D341Med (cell line): ENCODE measurements at regions not wholly inside any gene's neighbourhood (a gene's known extent, or its start where the extent isn't known, plus 50 kb on each side); places are given as distances from the start of the nearest gene placed in this dataset.
"Not testable (repeated sequence)": the region's sequence is repeated elsewhere in the genome, so short reads cannot be mapped to it uniquely, and the experiment has no call there.

Source experiments
- DNase-seq: peaks from one replicate; pipeline ENCODE4 v3.0.0; 2012; ENCODE audit warnings: low spot score

DNA sequence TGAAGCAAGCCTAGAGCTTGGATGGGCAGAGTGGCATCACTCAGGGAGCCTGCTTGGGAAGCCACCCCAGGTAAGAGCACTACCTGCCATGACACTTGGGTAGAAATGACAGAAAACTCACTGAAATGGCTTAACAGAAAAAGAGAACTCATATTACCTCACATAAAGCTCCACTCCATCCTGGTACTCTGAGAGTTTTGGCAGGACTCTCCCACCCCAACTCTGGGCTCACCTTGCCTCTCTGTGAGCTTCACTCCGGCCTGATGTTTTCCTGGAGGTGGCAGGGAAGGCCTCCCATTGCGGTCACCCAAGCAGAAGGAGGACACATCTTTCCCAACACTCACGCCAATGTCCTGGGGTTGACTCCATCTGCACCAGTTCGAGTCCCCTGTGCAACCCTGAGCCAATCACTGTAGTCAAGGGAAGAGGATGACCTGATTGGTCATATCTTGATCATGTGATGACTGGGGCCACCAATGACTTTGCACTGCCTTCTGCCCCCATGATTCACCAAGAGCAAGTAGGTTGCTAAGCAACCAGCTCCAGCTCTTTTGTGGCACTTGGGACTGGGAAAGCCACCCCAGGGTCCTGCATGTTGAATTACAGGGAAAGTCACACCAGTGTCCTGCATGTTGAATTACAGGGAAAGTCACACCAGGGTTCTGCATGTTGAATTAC is 446.1 kb upstream of the SULF2 start:
- no peak for DNase-seq

DNA sequence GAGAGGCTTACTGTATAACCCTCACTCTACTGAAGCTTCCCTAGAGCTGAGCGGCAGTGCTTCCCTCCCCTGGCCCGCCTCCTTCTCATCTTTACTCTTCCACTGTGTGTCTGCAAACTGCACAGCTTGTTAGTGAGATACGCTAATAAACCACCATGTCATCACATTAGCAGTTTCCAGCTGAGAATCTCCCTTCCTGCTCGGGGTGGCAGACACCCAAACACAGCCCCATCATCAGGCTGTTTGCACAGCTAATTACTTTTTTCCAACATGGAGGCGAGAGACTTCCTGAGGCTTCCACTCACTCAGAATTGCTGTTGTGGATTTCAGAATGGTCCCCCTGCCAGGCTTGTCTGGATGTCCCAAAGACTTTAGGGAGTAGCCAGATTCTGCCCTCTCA is 444.9 kb upstream of the SULF2 start:
- no peak for DNase-seq

DNA sequence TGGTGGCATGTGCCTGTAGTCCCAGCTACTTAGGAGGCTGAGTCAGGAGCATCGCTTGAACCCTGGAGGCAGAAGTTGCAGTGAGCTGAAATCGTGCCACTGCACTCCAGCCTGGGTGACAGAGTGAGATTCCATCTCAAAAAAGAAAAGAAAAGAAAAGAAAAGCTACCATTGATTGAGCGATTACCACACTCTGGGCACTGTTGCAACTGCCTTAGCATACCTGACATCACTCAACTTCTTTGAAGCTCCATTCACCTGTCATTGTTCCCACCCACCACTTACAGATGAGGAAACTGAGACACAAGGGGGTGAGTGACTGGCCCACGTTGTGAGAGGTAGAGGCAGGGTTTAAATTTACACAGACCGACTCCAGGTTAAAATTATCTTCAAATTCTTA is 442.1 kb upstream of the SULF2 start:
- no peak for DNase-seq

DNA sequence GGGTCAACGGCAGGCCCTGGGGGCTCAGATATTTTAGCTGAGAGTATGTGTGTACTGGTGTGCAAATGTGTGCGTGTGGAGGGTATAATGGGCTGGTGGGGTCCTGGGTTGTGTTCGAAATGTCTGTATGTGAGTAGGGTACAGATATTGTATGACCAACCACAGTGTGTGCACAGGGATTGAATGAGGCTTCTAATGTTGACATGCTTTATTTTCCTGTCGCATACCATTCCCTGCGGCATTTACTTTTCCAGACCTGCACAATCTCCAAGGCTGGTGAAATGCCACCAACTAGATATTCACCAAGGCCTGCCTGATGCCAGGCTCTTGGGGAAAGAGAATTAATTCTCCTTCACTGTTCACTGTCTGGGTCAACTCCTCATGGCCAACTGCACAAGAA is 441.4 kb upstream of the SULF2 start:
- no peak for DNase-seq

DNA sequence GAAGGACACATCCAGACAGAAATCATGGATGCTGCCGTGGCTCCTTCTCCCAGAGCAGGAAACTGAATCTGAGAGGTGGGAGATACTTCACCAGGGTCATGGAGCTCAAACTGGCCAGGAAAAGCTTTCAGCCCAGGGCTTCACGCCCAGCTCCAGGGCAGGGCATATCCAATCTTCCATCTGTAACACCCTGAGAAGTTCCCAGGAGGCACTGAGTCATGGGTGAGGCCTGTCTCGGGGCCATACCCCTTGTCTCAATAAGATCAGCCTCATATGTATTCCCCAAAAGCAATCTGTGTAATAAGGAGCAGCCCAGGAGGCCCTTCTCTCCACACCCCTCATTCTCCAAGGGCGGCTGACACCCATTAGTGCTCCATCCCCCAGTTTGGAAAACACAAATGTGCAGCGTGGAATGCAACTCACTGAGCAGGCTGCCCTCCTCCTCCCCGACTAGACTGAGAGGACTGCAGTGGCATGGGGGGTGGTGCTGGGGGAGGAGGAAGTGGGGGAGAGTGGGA is 439.3 kb upstream of the SULF2 start:
- DNase-seq = no peak

DNA sequence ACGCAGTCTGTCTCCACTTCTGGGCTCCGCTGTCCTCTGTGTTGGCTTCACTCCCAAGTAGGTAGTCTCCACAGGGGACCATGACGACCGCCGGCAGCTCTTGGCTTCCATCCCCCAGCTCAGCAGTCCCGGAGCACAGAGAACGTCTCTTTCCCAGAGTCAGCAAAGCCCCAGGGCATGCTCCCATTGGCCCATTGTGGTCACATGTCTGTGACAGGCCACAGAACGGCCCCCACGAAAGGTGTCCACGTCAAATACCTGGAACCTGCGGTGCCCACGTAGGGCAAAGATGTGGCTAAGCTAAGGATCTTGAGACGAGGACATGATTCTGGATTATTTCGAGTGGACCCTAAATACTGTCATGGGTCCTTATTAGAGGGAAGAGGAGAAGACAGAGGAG is 438.4 kb upstream of the SULF2 start:
- no peak for DNase-seq

DNA sequence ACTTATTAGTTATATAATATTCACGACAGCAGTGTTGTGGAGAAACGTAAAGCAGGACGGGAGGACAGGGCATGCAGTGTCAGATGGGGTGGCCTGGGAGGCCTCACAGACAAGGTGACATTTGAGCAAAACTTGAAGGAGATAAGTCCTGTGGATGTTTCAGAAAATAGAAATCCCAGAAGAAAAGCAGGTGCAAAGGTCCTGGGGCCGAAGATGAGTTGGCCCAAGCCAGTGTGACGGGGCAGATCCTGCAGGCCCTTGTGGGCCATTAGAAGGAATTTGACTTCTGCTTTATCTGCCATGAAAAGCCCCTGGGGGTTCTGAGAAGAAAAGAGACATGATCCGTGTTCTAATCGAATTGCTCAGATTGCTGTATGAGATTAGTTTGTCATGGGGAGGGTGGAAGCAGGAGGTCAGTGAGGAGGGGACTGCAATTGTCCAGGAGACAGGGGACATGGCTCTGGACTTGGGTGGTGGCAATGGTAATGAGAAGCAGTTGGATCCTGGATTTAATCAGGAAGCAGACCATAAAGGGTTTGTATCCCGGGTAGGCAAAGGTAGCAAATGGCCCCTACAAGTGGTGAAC is 437.4 kb upstream of the SULF2 start:
- DNase-seq = no peak

DNA sequence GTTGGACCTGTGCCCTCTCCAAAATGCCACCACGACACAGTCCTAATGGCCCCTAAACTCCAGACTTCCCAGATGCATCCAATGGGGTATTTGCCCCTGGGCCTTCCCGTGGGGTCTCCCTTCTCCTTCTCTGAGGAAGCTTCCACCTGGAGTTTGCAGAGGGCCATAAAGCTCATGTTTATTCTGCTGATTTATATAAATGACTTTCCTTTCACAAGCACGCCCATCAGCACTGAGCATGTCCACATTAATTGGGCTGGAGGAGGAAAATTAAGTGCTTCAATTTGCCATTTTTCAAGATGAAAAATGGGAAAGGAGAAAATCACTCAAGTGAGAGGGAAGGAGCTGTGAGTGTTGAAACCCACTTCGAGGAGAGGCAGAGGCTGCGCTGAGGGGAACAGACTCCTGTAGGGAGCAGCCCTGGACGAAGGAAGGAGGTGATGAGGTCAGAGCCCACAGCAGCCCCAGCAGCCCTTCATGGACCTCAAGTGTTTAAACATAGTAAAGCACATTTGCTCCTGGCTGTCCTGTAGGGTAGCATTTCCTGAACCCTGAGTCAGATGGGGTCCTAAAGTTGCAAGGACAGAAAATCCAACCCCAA is 434.9 kb upstream of the SULF2 start:
- no peak for DNase-seq

DNA sequence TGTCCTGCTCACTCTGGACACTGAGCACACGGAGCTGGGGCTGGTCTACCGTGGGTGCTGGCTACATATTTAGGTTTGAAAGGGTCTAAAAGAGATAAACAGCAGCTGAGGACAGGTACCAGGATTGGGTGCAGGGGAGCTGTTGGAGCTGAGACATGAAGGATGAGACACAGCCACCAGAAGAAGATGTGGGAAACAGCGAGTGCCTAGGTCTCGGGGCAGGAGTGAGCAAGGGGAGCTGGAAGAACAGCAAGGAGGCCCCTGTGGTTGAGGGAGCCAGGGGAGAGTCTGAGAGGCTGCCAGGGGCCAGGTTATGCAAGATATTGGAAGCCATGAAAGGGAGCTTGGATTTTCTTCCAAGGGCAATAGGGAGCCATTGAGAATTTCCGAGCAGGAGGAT is 434.0 kb upstream of the SULF2 start:
- DNase-seq = no peak

DNA sequence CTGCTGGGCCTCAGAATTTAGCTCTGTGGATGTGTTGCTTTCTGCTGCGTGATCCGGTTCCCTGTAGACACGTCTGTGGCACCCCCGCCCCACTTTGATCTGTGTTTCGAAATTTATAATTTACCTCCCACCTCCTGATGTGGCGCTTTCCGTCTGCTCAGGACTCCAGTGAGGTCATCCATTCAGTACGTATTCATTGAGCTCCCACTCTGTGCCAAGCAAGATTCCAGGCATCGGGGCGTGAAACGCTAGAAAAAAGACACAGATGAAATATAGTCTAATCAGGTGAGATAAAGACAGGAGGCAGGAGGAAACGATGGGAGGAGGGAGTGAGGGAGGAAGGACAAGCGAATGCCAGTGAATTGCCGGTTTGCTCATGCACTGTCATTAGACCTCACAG is 431.9 kb upstream of the SULF2 start:
- no peak for DNase-seq

DNA sequence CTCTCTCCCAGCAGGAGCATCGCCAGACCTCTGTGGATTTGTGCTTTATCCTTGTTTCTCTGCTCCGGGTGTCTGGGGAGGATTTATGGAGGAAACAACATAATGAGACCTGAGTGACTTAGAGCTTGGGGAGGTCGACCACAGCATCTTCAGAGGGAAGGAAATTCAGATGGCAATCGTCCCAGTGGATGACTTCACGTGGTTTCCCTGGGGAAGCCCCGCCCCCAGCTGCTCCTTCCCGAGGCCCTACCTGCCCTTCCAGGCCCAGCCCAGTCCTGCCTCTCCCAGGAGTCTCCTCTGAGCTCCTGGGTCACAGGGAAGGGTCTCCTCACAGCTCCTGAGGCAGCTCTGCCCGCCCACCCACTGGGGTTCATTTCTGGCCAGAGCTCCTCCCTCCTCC is 430.3 kb upstream of the SULF2 start:
- DNase-seq = no peak

DNA sequence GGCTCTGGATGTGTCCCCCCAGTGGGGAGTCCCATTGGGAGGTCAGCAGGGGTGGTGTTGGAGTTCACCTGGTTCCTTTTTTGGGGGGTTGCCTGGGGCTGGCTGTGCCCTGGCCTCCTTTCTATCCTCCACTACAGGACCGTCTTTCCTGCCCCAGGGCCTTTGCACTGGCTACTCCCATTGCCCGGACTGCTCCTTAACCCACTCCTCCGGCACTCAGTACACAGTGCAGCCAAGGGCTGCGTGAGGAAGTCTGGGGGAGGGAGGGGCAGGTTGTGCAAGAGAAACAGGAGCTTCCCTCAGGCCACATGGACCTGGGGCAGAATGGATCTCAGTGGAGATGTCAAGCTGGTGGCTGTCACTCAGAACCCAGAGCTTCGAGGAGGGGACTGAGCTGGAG is 429.3 kb upstream of the SULF2 start:
- DNase-seq = no peak

DNA sequence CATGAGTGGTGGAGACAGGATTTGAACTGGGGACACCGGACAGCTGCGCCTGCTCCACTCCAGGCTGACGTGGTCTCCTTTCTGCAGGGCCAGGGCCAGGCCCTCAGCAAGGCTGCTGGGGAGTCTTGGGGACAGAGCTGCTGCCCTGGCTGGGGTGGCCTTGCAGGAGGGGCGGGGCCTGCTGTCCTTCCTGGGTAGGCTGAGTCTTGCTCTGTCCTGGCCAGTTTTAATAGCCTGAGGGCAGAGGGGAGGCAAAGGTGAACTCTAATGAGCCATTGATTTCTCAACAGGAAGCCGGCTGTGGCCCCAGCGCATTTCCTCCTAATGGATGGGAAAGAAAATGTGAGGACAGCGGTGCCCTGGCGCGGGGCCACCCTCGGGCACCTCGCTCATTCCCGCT is 428.4 kb upstream of the SULF2 start:
- DNase-seq = not testable (repeated sequence)

DNA sequence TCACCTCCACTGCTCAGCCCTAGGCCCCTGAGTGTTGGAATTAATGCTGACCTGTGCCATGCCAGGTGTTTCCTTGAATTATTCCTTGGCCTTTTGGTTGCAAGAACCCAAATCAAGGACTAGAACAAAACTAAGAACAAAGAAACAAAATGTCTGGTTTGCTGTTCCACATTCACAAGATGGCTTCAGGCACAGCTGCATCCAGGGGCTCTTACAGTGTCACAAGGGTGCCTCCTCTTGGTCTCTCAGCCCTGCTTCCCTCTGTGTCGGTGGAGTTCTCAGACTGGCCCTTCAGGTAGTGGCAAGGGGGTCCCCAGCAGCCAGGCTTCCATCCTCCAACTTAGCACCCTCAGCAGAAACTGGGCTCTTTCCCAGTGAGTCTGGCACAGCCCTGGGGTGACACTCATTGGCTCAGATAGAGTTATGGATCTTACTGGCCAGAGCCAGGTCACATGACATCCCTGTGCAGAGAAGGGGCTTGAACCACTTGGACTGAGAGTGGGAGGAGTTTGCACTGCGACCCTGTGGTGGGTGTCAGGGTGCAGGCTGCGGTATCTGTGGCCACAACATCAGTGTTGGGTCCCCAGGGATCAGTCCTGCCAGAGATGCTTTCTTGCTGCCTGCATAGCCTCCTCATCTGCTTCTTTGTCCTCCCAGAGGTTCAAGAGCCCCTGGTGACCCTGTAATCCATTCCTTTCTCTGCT is 427.7 kb upstream of the SULF2 start:
- DNase-seq = no peak

DNA sequence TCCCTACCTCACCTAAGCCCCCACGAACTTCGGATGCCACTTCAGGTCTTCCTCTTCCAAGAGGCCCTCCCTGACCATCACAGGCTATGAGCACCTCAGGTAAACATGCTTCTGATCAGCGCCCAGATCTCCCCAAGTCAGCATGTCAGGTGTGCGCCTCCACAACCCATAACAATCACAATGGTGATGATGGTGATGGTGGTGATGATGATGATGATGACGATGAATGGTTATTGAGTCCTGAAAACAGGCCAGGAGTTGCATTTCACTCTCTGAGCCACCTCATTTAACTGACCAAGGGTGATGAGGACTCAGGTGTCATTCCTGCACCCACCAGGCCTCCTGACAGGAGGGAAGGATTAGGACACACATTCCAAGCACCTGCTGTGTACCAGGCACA is 426.6 kb upstream of the SULF2 start:
- DNase-seq = no peak

DNA sequence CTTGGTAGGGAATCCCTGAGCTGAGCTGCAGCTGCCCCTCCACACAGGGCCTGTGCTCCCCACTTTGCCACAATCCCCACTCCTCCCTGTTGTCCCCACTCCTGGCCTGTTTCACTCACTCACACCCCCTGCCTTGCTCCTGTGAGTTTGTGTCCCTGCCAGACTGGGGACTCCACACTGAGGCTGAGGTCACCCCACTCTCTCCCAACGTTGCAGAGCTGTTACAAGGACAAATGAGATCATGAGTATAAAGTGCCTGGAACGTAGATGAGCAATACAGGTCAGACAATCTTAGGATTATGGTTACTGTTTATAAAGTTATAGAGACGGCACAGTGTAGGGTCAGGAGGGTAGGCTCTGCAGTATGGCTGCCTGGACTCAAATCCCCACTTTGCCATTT is 426.0 kb upstream of the SULF2 start:
- no peak for DNase-seq

DNA sequence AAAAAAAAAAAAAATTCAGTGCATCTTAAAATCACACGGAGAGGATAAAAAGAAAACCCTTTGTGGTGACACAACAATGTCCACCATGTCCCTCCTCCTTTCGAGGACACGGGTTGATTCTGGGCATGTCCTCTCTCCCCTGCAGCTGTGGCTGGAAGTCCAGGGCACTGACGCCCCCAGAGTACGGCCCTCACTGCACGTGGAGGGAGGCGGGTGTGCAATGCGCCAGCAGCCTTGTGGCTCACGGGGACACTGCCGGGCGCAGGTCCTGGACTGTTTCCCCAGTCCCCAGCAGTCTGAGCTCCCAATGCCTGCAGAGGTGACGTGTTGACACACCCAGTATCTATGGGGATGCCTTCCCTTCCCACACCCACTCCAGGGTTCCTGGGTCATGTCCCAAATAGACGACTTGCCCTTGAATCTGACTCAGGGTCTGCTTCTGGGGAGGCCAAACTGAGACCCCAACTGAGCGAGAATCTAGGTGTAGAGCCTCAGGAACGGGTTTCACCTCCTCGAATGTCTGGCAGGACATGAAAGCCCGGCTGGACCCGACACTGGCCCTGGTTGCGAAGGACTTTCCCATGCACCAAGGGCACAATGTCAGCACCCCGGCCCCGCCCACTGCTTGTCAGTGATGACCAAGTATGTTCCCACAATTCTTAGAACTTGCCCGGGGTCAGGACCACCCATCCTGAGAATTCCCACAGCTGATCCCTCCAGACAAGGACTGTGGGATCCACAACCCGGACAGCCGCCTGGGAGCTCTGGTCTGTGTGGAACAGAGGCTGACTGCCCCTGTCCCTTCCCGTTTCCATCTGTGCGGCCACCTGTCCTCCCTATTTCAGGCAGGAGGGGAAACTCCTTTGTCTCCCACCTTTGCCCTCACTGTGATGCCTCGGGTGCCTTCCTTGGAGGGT is 425.1 kb upstream of the SULF2 start:
- no peak for DNase-seq

DNA sequence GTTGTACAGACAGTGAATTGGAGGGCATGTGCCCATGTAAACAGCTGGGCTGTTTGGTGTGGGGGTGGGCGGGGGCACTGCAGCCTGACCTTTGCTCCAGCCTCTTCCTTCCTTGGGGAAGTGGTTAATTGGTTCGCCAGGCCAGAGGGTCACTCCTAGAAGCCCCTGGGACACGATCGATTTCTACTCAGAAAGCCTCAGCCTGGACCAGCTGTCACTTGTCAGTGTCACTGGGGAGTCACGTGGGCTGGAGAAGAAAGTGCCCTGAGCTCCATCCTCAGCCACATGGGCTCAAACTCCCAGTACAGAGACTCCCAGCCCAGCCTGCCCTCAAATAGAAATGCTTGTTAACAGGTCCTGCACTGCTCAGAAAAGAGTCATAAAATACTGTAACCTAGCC is 423.8 kb upstream of the SULF2 start:
- DNase-seq = no peak

DNA sequence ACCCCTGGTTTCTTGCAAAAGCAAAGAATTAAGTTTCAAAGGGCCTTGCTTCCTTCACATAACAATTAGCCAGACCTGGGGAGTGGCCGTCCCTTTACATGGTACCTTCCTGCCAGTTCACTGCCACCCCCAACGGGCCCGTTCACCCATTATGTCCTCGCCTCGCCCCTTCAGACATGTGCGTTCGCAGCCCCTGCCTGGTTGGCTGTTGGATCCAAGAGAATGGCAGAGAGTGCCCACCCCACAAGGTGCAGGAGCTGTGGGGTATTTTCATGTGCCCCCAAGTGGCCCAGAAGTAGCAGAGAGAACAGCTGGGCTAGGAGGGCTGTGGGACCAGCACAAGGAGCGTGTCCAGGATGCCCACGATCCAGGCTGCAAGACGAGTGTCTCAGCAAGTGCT is 422.9 kb upstream of the SULF2 start:
- no peak for DNase-seq

DNA sequence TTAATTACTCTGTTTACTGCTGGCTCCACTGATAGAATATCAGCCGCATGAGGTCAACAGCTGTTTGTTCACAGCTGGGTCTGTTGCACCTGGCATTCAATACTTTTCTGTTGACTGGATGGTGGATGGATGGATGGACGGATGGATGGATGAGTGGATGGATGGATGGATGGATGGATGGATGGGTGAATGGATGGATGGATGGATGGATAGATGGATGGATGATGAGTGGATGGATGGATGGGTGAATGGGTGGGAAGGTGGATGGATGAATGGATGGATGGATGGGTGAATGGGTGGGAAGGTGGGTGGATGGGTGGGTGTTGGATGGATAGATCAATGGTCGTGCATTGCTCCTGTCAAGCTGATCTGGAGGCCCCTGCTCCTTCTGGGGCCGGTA is 422.2 kb upstream of the SULF2 start:
- DNase-seq = no peak

DNA sequence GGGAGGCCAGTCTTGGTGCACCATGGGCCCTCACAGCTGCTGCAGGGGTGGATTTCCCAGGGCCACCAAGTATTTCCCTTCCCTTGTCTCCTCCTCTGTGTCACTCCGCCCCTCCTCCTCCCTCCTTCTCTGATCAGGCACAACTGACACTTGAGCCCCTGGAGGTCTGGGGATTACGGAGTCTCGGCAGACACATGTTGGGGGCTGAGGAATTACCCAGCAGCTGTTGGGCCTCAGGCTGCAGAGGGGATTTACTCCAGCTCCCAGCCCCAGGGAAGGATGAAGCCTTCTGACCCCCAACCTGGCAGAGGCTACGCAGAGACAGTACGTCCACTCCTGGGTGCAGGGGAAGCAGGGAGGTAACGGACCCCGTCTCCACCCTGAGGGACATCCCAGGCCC is 420.5 kb upstream of the SULF2 start:
- DNase-seq = peak; percentile 69

DNA sequence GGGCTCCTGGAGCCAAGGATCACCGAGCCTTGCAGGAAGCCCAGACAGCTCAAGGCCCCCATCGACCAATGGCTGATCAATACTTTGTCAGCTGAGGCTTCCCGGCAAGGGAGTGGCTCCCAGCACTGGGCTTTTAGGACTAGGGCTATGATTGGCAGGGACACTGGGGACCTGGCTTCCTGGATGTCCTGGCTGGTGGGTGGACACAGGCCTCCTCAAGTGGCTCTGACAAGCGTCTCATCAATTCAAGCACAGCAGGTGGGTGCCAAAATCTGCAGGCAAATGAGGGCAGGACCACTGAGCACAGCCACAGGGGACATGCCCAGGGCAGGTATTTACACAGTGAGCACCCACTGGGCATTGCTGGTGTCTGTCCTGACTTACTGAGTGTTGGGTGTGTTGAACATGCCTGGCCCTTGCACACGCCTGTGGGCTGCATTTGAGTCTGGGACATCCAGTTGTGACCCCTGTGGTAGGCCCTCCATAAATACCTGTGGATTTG is 420.1 kb upstream of the SULF2 start:
- DNase-seq = no peak
